Activated effector memory CD4-positive, alpha-beta T cell treated with anti-CD3 and anti-CD28 coated beads, Interleukin-2, amount 50 U/mL, for 16 hours (primary cell): ENCODE measurements at regions not wholly inside any gene's neighbourhood (a gene's known extent, or its start where the extent isn't known, plus 50 kb on each side); places are given as distances from the start of the nearest gene placed in this dataset.

Experiments
- DNase-seq: peaks from one replicate; pipeline ENCODE4 v3.0.0-alpha.2; 2020

DNA sequence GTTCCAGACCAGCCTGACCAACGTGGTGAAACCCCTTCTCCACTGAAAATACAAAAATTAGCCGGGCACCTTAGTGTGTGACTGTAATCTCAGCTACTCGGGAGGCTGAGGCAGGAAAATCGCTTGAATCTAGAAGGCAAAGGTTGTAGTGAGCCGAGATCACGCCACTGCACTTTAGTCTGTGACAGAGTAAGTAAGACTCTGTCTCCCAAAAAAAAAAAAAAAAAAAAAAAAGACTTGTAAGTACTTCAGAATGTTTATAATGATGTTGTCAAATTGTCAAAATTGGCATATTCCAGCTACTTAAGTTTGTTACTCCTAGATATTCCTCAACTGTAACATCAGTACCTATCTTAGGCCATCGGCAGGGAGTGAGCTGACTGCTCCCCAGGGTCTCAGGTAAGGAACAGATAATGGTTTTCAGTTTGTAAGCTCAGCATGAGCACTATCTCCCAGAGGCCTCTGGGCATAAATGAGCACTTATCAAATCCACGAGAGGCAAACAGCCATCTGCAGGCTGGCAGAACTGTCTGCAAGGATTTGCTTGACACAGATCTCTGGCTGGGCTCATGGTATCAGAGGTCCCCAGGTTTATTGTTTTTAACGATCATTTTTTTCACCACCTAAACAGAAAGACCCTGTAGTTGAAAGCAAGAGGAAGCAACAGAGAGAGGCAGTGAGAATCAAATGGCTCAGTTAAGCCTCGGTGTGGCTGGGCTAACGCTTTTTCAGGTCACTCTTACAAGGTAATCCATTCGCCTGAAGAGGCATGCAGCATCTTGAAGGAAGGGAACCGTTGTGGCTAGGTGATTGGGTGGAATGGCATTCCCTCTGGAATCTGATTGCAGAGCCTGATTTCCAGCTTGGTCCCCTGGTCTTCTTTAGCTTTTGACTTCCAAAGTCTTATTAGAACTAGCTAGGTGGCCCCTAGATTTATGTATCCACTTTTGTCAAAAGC is 115.9 kb downstream of the LY86 start:
- no peak for DNase-seq

GRCh38 chr6:6705061-6705425 is 116.5 kb downstream of the LY86 start:
- no peak for DNase-seq

DNA sequence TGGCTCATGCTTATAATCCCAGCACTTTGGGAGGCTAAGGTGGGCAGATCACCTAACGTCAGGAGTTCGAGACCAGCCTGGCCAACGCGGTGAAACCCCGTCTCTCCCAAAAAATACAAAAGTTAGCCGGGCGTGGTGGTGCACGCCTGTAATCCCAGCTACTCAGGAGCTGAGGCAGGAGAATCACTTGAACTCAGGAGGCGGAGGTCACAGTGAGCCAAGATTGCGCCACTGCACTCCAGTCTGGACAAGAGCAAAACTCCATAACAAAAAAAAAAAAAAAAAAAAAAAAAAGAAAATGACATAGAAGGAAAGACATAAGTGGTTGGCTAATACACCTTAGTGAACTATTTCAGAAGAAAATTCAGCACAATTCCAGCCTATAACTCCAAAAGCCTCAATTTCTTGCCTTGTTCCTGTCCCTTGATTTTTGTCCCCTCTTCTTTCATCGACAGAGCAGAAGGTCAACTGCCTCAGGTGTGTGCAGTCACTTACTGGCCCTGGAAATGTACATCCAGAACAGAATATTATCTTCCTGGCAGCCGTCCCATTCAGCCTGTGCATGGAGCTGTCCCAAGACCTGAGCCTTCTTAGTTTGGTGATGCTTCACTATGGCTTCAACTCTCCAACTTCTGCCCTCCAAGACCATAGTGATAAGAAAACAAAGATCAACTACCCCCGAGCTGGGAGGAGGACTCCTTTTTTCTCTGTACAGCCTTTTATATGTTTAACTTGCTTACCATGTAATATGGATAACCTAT is 117.6 kb downstream of the LY86 start:
- no peak for DNase-seq

GRCh38 chr6:6707143-6707542 is 118.6 kb downstream of the LY86 start:
- DNase-seq, result no peak

- DNase-seq, result no peak
Observed at GRCh38 chr6:6709106-6709505, 120.6 kb downstream of the LY86 start.

DNA sequence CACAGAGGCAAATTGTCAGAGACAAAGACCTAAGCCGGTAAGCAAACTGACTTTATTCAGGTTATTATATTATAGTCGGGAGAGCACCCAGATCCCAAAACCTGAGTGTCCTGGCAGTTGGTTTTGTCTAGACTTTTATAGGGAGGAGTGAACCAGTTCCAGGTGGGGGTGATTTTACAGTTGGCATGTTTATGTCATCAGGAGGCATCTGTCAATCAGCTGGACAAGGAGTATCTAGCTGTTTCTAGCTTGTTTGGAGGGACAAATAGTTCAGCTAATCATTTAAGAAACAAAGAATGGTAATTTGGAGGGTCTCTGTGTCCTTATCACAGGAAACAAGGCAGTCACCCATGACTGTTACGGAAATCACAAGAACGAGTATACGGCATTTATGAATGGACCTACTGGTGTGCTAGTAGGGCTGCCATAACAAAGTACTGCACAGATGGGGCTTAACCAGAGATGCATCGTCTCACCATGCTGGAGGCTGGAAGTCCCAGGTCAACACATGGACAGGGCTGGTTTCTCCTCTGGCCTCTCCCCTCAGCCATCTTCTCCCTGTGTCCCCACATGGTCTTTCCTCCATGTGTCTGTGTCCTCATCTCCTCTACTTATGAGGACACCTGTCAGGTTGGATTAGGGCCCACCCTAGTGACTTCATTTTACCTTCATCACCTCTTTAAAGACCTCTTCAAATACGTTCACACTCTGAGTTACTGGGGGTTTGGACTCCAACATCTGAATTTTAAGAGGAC is 122.7 kb downstream of the LY86 start:
- DNase-seq, result no peak

DNA sequence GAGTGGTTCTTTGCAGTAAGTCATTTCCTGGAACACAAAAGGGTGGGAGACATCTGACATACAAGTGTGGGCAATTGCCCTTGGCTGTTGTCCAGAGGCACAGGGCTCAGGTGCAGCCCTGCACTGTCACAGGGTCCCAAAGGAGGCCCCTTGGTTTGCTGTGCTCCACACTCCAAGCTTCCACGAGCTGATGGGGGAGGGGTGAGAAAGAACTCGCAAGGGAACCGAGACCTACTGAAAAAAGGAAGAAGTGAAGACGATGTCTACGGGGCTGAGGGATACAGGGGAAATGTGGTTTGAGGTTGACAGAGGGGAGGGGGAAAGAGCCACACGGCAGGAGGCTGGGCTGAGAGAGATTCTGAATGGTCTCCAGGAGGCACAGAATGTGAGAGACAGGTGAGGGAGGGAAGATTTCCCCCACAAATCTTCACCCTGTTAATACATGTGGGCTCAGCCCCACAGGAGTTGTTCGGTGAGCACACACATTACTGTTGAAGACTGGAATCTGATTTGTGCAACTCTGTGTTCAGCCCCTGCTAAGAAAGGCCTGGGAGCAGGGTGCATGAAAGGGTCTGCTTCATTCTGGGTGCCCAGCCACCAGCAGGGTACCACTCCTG is 123.4 kb downstream of the LY86 start:
- DNase-seq, result no peak

DNA sequence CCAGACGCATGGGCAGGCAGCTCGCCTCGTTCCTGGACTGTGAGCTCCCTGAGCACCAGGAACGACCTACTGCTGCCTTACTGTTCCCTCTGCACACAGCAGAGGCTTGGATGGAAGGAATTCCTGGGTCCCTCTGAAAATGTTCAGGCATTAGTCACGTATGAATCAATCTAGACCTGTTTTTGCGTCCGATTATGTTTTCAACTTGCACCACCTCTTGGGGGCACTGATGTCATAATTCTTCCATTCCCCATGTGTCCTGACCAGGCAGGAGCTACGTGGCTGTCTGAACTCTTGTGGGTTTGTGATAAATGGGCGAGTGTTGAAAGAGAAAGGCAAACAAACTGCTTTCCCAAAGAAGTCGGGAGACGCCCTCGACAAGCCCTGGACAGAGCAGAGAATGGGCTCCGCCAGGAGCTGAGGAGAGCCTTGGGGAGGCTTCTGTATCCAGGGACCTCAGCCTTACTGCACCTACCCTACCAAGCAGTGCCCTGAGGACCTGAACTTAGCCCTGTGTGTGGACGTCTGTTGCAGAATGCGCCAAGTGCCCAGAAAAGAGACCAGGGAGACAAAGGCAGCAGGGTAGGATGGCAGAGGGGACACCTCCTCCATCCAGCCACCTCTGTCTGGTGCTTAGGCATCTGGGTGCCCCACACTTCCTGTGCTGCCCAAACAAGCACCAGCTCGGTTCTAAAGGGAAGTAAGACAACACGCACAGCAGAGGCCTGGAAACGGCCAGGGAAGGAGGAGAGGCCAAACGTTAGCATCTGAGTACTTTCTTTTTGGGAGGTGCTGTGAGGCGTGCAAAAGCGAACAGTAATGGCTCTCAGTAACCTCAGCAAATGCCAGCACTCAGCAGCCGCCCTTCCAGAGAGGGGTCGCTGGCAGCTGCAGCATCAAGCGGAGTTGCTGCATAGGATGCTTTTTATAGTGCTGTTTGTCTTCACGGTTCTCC is 124.2 kb downstream of the LY86 start:
- no peak for DNase-seq

DNA sequence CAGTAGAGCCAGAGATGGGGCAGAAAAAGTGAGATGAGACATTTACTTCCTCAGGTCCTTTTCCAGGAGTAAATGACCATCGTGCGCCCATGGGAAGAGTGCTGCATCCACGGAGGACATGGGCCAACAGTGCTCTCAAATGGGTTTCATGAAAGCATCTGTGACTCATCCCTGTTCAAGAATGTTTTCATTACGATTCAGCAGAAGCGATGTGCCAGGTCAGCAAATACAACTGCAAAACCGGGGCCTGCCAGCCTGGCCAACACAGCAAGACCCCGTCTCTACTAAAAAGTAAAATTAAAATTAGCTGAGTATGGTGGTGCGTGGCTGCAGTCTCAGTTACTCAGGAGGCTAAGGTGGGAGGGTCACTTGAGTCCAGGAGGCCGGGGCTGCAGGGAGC is 125.1 kb downstream of the LY86 start:
- DNase-seq, result no peak

GRCh38 chr6:6714118-6714897 is 125.8 kb downstream of the LY86 start:
- no peak for DNase-seq

- no peak for DNase-seq
Observed at GRCh38 chr6:6714953-6715352, 126.4 kb downstream of the LY86 start.

GRCh38 chr6:6715465-6715864 is 126.9 kb downstream of the LY86 start:
- DNase-seq, result no peak

DNA sequence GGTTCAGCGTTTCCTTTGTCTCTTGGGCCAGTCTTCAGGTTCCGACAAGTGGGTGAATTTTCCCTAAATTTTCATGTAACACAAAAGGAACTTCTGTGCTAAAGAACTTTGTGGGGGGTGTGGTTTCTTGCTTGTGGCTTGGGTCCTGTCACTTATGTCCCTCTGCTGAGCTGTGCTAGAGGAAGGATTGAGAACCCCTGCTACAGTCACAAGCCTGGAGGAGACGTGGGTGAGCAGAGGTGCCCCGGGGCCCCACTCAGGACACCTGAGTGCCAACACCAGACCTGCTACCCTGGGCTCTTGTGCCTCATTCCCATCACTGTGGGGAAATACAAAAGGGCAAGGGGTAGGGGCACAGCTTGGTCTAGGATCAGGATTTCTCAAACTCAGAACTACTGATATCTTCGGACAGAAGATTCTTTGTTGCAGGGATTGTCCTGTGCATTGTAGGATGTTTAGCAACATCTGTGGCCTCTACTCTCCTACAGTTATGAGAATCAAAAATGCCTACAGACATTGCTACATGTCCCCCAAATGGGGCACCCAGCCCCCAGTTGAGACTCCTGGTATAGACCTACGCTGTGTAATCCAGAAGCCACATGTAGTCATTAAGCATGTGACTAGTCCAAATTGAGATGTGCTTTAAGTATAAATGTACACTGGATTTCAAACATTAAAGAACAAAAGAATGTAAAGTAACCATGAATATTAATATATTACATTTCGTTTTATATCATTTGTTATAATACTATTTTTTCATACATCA is 128.7 kb downstream of the LY86 start:
- DNase-seq, result no peak

DNA sequence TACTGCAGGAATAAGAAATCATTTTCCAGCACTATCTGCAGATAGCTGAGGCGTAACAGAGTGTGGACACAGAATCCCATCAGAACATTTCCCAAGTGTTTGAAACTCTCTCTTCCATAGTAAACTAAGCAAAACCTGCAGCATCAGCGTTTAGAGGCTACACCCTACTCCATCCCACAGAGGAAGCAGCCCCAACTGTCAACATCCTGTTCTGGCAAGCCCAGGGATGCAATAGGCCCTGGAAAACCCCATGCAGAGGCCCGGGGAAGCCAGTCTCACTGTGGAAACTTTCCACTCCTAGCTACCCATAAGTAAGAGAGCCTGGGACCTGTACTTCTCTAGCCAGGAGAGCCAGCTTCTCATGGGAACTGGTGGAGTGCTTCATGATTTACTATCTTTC is 129.4 kb downstream of the LY86 start:
- no peak for DNase-seq

GRCh38 chr6:6721606-6722005 is 133.1 kb downstream of the LY86 start:
- DNase-seq, result no peak

DNA sequence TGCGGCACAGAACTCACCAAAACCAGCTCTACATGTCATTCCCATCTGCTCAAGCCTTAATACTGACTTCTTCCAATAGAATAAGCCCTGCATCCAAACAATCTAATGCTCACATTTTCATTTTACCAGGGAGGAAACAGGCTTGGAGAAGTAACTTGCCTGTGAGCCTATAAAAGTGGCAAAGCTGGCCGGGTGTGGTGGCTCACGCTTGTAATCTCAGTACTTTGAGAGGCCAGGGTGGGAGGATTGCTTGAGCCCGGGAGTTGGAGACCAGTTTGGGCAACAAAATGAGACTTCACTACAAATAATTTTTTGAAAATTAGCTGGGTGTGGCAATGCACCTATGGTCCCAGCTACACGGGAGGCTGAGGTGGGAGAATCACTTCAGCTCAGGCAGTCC is 133.7 kb downstream of the LY86 start:
- no peak for DNase-seq

- DNase-seq, result no peak
Observed at GRCh38 chr6:6723361-6723760, 134.8 kb downstream of the LY86 start.

DNA sequence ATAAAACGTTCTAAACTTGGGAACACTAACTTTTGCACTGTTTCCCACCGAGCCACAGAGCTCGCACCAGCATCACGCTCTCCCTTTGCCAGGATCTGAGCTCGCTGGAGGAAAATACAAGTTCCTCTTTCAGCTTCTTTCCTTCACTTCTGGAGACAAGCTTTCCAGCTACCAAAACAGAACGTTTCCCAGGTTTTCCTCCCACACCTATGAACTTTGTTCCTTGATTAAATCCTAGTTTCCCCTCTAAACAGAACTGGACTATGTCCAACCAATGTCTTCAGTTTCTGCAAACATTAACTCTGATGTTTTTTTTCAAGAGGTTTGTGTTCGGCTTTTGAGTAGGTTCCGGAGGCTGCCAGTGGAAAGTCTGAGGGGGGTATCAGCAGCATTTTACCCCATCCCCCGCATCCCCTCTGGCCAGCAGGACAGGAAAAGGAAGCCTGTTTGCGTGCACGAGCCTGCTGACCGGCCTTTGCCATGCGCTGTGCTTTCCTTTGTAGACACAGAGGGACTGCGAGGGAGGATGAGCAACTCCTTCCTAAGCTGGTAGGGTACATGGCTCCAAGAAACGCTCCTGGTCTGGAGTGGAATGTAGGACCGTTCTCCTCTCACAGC is 135.5 kb downstream of the LY86 start:
- DNase-seq, result no peak
